Upper lobe of left lung (tissue), 6 donors: ENCODE measurements at regions not wholly inside any gene's neighbourhood (a gene's known extent, or its start where the extent isn't known, plus 50 kb on each side); places are given as distances from the start of the nearest gene placed in this dataset.

Experiments
- ATAC-seq, 2 donors: fragments of 200-7000 bp; cut with Tn5 transposase; one replicate each; pipeline ENCODE4 v1.9.1; 2022; ENCODE audit warnings: mild to moderate bottlenecking in 2 of 2, moderate library complexity in 2 of 2; ENCODE audit not compliant: low FRiP score in 2 of 2
- DNase-seq, 2 donors: peaks; one replicate each; pipeline ENCODE4 v3.0.0-alpha.2; 2019 to 2020
- H3K27ac ChIP-seq, 4 donors: fragments of 200-600 bp; sonication (generic); one replicate each; pipeline ENCODE4 v1.5.1; 2016 to 2019
- H3K27me3 ChIP-seq, 4 donors: fragments of 200-600 bp; sonication (generic); one replicate each; pipeline ENCODE4 v1.5.1; 2017 to 2019
- H3K36me3 ChIP-seq, 4 donors: fragments of 200-600 bp; sonication (generic); one replicate each; pipeline ENCODE4 v1.5.1; 2016 to 2019
- H3K4me1 ChIP-seq, 4 donors: fragments of 200-600 bp; sonication (generic); one replicate each; pipeline ENCODE4 v1.5.1; 2018 to 2019
- H3K4me3 ChIP-seq, 4 donors: fragments of 200-600 bp; sonication (generic); one replicate each; pipeline ENCODE4 v1.5.1; 2017 to 2019; ENCODE audit warnings: mild to moderate bottlenecking in 2 of 4, moderate library complexity in 1 of 4
- H3K9me3 ChIP-seq, 4 donors: fragments of 200-600 bp; sonication (generic); one replicate each; pipeline ENCODE4 v1.5.1; 2018 to 2019
- EP300 ChIP-seq, 4 donors: sonication (generic); formaldehyde crosslinking; IDR thresholded peaks; one replicate each; pipeline ENCODE4 v1.5.1; 2017; ENCODE audit warnings: antibody characterized with exemption in 4 of 4, control low read depth in 2 of 4
- POLR2A ChIP-seq, 4 donors: fragments of 450-650 bp; IDR thresholded peaks; one replicate each; pipeline ENCODE4 v1.5.1; 2016 to 2017; ENCODE audit warnings: antibody characterized with exemption in 4 of 4, mild to moderate bottlenecking in 2 of 4
- POLR2AphosphoS5 ChIP-seq, 2 donors: sonication (generic); formaldehyde crosslinking; IDR thresholded peaks; one replicate each; pipeline ENCODE4 v1.5.1; 2017; ENCODE audit warnings: antibody characterized with exemption in 2 of 2
- WGBS, 2 donors: methylation state at CpG; one replicate each; pipeline ENCODE4 v1.1.5; 2017 to 2018; 5-methylcytosine and 5-hydroxymethylcytosine counted together
- TF ChIP-seq, protein P1 (sequence below), 6 experiments: fragments of 450-650 bp in 4 of 6; fragments of 200-600 bp in 2 of 6; sonication (generic) in 2 of 6; IDR thresholded peaks; one replicate each; pipeline ENCODE4 v1.5.1; 2016 to 2019; ENCODE audit warnings: antibody characterized with exemption in 6 of 6
- donor health status: DM: no; HTN: no; CAD: no; lungs with moderate emphysema.
- donor health status: DM: no; HTN: yes; CAD: no; lungs with severe emphysema.

DNA sequence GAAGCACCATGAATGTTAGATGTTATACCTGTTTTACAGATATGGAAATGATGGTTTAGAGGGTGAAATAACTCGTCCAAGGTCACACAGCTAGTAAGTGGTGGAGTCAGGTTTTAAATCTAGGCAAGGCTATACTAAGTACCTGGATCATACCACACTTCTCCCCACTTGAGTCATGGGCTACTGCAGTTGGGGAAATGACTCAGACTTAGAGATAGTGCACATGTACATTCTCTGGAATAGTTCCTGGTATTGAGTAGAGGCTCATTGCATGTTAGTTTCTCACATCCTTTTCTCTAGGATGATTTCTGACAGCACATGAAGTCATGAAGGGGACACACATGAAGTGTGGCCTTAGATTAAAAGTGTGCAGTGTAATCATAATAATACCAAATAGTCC lies 76.2 kb upstream of the TNFSF11 start:
- no peak for DNase-seq
- H3K27ac ChIP-seq, result no peak overlapping the region
- no peaks in the 10 kb centered on the region for H3K36me3 ChIP-seq
- H3K9me3 ChIP-seq, result no peaks in the 10 kb centered on the region
- H3K4me1 ChIP-seq, result no peaks in the 10 kb centered on the region
- no peak for TF ChIP-seq EP300 (IDR thresholded peaks at IDR 0.05)
- no peak for TF ChIP-seq POLR2AphosphoS5 (IDR thresholded peaks at IDR 0.05)
- no peak for TF ChIP-seq POLR2A (IDR thresholded peaks at IDR 0.05)
- TF ChIP-seq, protein P1, sequence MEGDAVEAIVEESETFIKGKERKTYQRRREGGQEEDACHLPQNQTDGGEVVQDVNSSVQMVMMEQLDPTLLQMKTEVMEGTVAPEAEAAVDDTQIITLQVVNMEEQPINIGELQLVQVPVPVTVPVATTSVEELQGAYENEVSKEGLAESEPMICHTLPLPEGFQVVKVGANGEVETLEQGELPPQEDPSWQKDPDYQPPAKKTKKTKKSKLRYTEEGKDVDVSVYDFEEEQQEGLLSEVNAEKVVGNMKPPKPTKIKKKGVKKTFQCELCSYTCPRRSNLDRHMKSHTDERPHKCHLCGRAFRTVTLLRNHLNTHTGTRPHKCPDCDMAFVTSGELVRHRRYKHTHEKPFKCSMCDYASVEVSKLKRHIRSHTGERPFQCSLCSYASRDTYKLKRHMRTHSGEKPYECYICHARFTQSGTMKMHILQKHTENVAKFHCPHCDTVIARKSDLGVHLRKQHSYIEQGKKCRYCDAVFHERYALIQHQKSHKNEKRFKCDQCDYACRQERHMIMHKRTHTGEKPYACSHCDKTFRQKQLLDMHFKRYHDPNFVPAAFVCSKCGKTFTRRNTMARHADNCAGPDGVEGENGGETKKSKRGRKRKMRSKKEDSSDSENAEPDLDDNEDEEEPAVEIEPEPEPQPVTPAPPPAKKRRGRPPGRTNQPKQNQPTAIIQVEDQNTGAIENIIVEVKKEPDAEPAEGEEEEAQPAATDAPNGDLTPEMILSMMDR (IDR thresholded peaks at IDR 0.05), result no peak
- no peak overlapping the region for H3K4me3 ChIP-seq
- H3K27me3 ChIP-seq, result no peaks in the 10 kb centered on the region
- WGBS, 2 donors, result 56 to 80% methylated on average over 1 of the region's 1 CpG
- ATAC-seq, result no peak

DNA sequence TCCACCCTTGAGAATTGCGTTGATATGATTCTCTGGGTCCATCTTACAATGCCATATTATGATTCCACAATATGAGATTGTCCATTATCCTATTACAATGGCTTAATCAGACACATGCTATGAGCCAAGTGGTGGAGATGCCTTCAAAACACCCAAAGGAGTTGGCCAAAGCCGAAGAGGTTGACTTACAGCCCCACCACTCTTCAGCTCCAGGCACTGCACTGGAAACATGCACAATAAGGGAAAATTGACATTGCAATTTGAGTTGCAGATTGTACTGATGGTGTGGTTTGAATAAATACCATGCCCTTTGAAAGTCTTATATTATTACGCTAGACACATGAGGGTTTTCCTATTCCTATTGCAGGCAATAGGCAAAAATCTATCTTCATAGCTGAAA lies 75.4 kb upstream of the TNFSF11 start:
- Histone ChIP-seq H3K36me3 (no peaks in the 10 kb centered on the region), H3K27me3 (no peaks in the 10 kb centered on the region), H3K9me3 (no peaks in the 10 kb centered on the region), H3K4me1 (no peaks in the 10 kb centered on the region), H3K27ac (no peak overlapping the region), H3K4me3 (no peak overlapping the region)
- no peak for TF ChIP-seq EP300 (IDR thresholded peaks at IDR 0.05)
- TF ChIP-seq, protein P1 (IDR thresholded peaks at IDR 0.05), result no peak
- TF ChIP-seq POLR2A (IDR thresholded peaks at IDR 0.05), result no peak
- no peak for TF ChIP-seq POLR2AphosphoS5 (IDR thresholded peaks at IDR 0.05)
- DNase-seq (no peak), ATAC-seq (no peak)
- WGBS, 2 donors, result 87 to 97% methylated on average over 3 of the region's 3 CpGs
